Right forelimb (tissue), 1 donor: ENCODE measurements at regions not wholly inside any gene's neighbourhood (a gene's known extent, or its start where the extent isn't known, plus 50 kb on each side); places are given as distances from the start of the nearest gene placed in this dataset.
A peak's percentile ranks its signal among the peaks of the same experiment; 100 is the strongest.

ENCODE experiments used
- DNase-seq: peaks from one replicate; pipeline ENCODE4 v3.0.0-alpha.2; 2018

DNA sequence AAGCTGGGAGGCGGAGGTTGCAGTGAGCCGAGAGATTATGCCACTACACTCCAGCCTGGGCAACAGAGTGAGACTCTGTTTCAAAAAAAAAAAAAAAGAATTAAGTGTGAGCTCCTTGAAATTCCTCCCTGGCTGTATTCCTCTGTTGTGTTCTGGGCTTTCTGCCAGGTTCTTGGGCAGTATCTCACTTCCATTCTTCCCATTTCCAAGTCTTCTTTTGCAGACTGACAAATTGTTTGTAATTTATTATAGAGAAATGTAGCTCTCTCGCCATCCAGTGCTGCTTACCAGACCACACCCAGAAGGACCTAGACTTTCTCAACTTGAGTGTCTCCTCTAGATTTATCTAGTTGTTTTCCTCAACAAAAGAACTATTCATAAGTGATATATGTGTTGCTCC lies 105.0 kb upstream of the ADGRL2 start:
- DNase-seq: no peak

DNA sequence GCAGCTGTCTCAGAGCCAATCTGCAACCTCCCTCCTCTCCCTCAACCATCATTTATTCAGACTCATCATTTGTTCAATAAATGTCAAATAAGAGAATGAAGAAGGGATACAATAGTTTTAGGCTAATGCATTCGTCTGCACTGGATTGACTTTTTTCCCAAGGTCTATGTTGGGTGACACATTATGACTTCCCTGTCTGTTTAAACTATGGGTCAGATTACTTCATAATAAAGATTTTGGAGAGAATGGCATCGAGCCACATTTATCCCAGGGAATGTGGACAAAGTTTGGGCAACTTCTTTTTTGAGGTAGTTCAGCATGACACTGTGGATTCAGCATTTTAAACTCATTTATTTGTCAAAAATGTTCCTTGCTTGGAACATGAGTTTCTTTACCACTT lies 107.4 kb upstream of the ADGRL2 start:
- no peak for DNase-seq

DNA sequence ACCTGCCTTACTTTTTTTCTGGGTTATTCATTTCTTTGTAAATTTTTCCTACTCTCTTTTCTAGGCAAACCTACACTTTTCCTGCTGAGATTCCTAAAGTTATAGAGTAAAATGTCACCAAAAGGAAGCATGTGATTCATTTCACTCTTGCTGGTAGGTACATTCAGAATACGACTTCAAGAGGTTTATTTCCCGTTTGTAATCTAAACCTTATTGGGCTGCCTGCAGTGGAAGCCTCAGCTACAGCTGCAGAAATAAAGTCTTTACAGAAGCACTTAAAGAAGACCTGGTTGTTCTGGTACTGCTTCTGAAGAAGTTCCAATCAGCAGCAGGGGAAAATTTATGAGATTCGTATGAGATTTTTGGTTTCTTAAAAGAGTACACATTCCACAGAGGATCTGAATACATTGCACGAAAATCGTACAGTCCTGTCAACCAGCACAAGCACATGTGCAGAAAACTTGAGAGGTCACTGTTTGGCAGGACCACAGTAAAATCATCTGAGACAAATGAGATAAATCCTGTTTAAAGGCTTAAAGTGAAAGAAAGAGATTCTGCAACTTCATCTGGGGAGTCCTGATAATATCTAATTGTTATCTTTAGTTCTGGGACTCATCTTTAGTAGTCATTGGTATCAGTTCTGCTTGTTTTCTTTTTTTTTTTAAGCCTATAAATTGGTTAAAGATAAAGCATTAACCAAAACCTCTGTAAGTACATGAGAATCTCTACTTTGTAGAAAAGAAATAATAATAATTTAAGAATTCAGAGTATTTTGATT lies 109.9 kb upstream of the ADGRL2 start:
- no peak for DNase-seq

DNA sequence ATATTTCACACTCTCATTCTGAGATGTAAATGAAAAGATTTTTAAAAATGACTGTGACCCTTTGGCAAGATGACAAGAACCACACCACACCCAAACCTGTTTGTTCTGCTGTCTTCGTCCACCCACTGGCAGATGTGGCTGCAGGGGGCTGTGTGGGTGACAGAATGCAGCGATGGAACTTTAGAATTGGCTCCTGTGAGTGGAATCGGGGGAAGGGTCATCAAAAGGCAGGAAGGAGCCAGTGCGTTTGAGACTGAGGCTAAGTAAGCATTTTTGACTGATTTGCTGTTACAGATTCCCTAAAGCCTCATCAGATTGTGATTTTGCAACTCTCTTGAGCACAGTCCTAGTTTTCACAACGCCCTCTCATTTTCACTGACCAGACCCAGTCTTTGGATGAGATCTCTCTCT lies 111.2 kb upstream of the ADGRL2 start:
- DNase-seq: no peak

DNA sequence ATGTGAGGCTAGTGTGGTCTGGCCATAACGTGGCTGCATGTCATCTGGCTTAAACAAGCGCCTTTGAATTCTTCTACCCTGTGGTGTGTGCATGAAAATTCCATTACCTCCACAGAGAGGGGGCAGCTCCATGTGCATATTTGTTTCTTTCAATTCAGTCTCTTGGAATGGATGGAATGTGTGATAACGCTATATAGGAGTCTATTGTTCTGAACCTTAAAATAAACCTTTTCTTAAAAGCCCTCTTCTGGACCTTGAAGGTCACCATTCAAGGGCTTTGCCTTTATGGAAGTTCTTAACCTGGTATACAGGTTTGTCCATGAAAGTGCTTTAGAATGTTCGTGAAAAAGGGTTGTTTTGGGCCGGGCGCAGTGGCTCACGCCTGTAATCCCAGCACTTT lies 118.2 kb upstream of the ADGRL2 start:
- no peak for DNase-seq

DNA sequence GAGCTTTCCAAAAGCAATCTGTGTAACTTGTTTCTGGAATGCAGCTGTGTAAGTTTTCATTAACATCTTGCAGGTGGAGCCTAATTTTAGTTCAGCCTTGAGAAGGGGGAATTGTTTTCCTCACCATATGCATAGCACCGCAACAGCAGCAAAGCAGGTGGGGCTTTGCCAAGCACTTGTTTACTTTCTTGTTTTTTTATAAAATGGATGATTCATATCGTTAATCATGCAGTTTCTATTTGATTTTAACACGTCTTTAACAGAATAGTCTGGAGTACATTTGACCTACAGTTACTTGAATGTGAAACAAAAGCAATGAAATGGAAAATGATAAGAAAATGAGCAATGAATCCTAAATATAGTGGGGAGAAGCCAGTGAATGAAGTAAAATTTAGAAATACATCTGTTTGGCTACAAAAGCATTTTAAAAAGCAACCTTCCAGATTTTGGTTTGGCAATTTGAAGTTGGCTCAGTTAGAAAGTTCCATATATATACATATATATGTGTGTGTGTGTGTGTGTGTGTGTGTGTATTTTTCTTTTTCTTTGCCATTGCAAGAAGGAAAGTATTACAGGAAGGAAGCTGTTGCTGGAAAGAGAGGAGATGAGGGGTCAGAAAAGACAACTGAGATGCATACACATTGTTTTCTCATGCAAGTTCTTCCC lies 119.0 kb upstream of the ADGRL2 start:
- DNase-seq: no peak

DNA sequence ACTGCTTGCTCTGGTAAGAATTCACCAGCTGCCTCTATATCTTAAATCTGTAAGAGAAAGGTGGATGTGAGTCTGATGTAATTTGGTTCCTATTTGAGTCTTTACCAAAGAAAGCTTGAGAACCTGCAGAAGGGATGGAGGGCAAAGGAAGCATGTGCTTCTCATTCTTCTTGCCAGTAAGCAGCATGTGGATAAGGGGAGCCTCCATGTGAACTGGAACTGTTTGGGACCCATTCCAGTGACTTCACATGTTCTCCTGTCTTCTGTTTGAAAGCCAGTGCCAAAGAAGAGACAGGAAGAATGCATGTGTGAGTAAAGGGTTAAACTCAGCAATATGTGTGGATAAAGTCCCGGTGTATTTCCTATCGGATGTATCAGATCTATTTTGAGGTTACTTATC lies 119.6 kb upstream of the ADGRL2 start:
- DNase-seq: no peak

DNA sequence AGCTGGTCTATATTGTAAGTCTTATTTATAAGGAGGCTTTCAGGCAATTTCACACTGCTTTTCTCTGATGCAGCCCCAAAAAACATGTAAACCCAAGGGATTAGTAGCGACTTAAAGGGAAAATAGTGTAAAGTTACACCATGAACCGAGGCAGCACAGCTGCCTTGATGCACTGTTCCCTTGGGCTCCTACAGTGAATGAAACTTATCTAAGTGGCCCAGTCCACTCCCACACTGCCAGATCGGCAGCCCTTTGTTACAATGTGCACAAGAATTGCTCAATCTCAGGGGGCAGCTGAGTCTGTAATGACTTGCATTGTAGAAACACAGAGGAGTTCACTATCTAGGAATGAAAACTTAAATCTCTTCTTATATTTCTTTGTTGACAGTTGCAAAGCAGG lies 120.8 kb upstream of the ADGRL2 start:
- no peak for DNase-seq

DNA sequence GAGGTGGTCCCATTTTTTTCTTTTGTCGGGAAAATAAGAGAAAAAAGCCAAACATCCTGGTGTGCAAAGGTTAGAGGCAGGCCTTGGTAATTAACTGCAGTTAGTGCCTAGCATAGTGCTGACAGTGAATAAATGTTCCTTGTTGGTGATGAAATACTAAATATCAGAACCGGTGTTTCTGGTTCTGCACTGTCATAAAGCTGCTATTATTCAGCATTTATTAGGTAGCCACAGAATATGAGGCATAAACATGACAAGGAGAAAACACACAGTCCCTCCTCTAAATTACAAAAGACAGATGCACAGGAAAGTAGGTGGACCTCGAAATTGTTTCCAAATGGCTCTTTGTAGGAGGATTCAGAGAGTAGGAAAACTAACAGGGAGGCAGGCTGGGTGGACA lies 122.0 kb upstream of the ADGRL2 start:
- no peak for DNase-seq

DNA sequence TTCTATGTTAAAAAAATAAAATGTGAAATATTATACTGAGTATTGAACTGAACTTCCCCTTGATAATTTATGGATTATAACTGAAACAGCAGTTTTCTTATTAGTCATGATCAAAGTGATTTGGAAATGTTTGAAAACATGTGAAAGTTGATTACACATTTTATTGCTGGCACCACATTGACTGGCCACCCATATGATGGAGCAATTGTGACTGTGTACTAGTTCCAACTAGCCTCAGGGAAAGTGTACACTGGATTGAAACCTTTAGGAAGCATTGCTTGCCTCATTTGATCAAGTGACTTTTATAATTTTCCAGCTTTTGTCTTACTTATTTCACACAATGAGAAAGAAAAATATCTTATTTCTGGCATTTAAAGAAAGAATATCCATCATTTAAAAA lies 128.0 kb upstream of the ADGRL2 start:
- DNase-seq: no peak

DNA sequence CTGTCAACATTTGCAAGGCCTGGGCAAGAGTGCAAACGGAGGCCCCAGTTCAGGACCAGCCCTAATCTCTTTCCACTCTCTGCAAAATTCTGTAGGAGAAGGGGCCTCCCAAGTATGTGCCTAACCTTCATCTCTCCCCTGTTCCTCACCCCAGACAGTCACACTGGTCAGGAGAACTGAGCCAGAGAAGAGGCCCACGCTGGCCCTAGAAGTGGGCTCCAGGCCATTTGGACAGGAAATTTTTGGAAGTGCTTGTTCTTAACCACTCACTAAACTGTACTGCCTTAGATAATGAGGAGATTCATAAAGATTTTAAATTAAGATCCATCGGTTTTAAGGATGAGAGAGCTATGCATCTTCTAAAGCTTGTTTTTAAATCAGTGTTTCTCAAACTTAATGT lies 129.7 kb upstream of the ADGRL2 start:
- peak; percentile 46 for DNase-seq

DNA sequence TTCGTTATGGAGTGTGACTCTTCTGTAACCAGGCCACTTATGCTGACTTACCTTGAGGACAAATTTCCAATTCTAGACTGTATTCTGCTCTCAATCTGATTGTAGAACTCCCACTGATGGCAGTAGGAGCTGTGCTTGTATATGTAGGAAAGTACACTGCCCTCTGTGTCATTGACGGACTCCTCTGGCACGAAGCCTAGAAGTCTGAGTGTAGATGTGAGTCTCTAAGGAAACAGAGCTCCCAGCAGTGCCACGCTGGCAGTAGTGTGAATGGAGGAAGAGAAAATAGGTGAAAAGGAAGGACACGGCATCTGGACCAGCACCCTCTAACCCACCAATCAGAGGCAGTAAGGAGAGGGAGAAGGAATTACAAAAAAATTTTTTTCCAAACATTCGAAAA lies 130.4 kb upstream of the ADGRL2 start:
- peak; percentile 60 for DNase-seq

DNA sequence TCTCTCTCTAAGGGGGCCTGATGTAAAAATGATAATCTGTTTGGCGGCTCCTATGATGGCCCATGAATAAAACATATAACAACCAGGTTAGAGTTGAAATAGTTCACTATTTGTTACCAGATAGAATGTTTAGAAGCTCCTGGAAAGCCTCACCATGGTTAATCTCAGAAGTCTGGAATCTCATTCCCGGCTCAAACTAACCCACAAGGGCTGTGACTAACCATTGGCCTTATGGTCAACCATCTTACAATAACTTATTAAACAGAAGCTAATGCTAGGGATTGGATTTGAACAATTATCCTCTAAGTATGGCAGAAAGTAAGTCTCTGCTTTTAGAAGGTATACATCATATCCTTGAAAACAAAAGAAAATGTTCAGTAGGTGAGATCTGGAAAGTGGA lies 134.1 kb upstream of the ADGRL2 start:
- no peak for DNase-seq

DNA sequence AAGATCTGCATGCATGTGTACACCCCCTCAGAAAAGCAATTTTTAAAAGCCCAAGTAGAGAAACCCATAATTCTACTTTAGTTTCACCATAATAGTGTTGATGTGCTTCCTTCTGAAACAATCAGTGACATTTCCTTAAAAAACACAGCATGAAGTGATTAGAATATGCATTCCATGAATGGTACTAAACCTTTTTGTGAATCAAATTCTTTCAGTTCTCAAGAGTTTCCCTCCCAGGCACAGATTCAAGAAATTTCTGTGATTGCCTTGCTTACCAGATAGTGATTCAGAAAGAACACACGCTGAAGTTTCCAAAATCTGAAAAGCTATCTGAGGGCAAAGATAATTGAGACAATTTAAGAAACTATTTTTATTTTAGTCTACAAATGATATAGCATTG lies 136.4 kb upstream of the ADGRL2 start:
- DNase-seq: no peak

DNA sequence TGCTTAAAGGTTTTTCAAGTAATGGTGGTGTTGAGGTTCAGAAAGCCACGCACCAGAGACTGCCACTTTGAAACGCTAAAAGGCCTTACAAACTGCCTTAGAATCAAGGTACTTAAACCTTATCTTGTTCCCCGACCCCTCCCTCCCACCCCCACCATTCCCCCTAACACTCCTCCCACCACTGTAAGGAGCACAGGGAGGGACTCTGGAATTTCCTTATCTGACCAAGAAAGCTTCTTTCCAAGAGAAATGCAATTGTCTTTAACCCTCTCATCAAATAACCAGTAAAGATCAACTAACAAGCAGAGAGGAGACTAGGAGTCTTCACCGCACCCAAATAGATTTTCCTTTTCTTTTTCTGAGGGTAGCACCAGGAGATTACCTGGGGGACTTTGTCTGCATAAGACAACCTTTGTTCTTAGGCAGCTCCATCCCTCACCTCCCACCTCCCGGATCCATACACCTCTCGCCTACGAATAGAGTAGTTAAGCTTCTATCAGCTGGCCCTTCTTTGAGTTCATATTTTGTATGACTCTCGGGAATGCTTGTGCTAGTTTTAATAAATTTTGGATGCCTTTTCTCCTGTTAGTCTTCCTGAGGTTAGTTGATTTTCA lies 137.7 kb upstream of the ADGRL2 start:
- no peak for DNase-seq

DNA sequence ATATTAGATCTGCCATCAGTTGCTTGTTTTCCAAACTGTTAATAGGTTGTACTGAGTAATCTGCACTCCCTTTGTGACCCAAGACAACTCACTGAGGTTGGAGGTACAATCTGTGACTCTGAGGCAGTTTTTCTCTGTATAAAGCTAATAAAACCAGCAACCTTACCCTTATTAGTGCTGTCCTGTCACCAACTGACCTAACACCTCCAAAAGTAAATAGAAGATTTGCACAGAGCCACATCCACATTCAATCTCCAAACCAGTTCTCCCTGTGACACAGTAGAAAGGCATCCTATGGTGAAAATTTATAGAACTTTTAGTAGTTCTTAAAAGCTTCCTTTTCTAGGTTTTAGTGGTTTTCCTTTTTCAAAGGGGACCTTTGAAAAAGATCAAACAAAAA lies 140.4 kb upstream of the ADGRL2 start:
- DNase-seq: no peak

DNA sequence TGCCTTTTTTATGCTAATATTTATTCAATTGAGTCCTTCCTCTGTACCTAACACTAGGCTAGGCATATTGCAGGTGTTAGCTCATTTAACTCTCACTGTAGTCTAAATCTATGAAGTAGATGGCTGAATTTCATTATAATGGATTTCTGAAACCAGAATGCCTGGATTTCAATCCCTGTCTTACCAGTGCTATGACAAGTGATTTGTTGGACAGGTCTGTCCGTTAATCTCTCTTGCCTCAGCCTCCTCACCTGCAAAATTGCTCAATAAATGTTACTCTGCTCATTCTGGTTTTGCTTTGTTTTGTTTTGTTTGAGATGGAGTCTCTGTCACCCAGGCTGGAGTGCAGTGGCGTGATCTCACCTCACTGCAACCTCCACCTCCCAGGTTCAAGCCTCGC lies 146.1 kb upstream of the ADGRL2 start:
- DNase-seq: no peak

DNA sequence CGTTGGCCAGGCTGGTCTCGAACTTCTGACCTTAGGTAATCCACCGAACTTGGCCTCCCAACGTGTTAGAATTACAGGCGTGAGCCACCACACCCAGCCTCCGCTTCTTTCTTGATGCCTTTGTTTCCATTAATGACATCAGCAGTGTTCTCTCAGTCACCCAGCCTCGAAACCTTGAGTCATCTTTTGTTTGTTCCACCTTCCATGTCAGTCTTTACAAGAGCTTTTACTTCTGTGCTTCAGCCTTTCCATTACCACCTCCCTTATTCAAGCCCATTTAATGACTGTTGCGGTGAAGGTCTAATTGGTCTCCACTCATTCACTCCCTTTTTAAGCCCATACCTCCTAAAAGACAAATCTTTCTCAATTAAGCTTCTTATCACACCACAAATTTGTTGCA lies 146.6 kb upstream of the ADGRL2 start:
- DNase-seq: no peak

DNA sequence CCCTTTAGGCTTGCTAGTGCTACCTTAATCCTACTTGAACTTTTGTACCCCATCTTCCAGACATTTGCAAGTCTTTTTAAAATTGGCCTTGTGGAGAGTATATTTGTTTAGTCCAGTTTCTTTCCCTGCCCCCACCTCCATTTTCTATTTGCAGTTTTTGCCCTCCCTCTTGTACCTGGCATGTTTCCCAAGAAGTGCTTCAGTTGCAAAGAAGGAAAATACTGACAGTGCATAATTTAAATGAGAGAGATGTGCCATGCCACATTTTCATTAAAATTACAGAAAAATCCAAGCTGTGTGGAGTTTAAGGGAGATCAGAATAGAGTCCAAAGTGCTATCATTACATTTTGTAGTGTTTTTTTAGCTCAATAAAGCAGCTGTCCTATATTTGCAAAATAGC lies 150.0 kb upstream of the ADGRL2 start:
- DNase-seq: no peak

DNA sequence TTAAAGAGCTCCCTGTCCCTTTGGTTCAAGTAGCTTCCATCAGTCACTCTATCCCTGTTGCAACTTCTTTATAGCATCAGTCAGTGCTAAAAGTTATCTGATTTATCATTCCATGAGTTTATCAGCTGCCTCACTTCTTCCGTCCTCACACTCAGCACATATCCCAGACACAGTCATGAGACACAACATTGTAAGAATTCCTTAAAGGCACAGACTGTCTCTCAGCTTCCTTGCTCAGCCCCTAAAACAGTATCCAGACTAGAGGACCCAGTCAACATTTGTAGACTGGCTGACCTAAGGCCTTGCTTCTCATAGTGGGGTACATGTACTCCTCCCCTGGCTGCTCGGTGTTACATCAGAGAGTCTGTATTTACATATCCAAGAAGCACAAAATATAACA lies 164.9 kb upstream of the ADGRL2 start:
- DNase-seq: no peak

DNA sequence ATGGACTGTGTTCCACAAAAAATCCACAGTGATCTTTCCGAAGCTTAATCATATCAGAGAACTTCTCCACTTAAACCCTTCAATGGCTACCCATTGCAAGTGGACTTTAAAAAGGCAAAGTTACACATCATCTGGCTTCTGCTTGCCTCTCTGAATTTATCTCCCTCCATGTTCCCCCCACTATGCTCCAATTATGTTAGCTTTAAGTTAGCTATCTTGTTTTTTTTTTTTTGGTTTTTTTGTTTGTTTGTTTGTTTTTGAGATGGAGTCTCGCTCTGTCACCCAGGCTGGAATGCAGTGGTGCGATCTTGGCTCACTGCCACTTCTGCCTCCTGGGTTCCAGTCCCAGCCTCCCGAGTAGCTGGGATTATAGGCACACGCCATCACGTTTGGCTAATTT lies 166.4 kb upstream of the ADGRL2 start:
- DNase-seq: no peak

DNA sequence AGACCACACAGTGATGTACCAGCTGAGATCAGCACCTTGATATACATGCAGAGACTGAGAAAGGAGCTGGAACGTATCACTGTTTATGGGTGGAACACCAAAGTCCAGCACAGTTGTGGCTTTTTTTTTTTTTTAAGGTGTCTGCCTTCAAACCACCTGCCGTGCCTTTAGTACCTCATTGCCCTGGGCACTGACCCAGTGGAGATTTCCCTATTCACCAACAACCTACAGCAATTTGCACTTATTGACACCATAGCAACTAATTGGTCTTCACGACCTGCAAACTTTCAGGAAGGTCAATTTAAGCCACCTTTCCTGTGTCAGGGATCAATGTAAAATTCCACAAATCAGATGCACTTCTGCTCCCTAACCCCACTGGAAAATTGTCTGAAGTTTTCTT lies 181.6 kb upstream of the ADGRL2 start:
- no peak for DNase-seq

DNA sequence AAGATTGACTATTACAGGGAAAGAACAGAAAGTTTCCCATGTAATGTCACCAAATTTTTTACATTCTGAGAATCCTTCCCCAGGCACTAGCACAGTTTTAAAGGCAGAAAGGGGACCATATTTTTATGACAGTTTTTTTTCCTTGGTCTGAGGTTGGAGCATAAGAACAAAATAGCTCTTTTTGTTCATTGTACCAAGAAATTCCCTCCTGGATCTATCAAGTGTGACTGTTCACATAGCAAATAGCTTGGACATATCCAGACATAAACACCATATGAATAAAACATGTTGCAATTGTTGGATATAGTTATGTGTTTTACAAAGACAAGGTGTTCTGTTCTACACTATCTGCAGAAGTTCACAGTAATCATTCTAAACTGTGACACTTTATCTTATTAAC lies 182.4 kb upstream of the ADGRL2 start:
- no peak for DNase-seq

DNA sequence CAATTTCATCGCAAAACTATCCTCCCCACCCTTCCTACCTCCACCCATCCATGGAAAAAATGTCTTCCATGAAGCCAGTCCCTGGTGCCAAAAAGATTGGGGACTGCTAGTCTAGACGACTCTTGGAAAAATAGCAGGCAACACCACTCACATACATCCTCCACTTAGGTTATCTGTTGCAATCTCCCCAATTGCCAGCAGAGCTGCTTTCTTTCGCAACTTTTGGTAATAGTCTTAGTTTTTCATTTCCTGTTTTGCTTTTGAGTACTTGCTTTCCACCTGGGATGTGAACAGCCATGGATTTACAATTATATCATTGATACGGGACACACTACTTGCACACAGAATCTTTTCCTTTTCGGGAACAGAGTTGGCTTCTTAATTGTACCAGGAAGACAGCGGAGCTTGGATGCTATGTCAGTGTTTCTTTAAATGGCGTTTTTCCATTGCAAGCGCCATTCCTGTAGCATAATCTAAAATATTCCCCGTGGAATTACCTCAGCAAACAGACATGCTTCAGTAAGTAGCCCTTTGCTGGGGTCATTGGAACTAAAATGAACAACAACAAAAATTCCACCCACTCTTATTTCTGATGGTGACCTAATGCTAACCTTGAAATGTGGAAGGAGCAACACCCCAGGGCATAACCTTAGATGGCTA lies 183.3 kb upstream of the ADGRL2 start:
- DNase-seq: no peak
